Stomach (tissue), 8 donors: ENCODE measurements at regions not wholly inside any gene's neighbourhood (a gene's known extent, or its start where the extent isn't known, plus 50 kb on each side); places are given as distances from the start of the nearest gene placed in this dataset.

Experiments
- DNase-seq, 2 donors: peaks; one replicate each; pipeline versions ENCODE4 v3.0.0 to v3.0.0-alpha.2; 2013 to 2019
- H3K27ac ChIP-seq, 5 donors: fragments of 200-600 bp in 4 of 5; sonication (generic) in 4 of 5; one replicate each; pipeline ENCODE4 v1.5.1; 2013 to 2019; ENCODE audit warnings: mild to moderate bottlenecking in 1 of 5, moderate library complexity in 1 of 5
- H3K27me3 ChIP-seq, 3 donors: fragments of 200-600 bp; sonication (generic); one replicate each; pipeline ENCODE4 v1.5.1; 2017 to 2019; ENCODE audit warnings: mixed run types in 1 of 3
- H3K36me3 ChIP-seq, 4 donors: fragments of 200-600 bp; sonication (generic); 1 replicate in 3 of 4; 2 replicates in 1 of 4; pipeline ENCODE4 v1.5.1; 2016 to 2019
- H3K4me1 ChIP-seq, 4 donors: fragments of 200-600 bp; sonication (generic); one replicate each; pipeline ENCODE4 v1.5.1; 2016 to 2019
- H3K4me3 ChIP-seq, 4 donors: fragments of 200-600 bp; sonication (generic) in 3 of 4; one replicate each; pipeline ENCODE4 v1.5.1; 2016 to 2019; ENCODE audit warnings: mild to moderate bottlenecking in 1 of 4
- H3K9me3 ChIP-seq, 4 donors: fragments of 200-600 bp; sonication (generic); one replicate each; pipeline ENCODE4 v1.5.1; 2016 to 2019
- EP300 ChIP-seq: sonication (generic); formaldehyde crosslinking; IDR thresholded peaks from one replicate; pipeline ENCODE4 v1.6.1; 2017; ENCODE audit warnings: antibody characterized with exemption
- POLR2A ChIP-seq, 4 donors: fragments of 450-650 bp; IDR thresholded peaks; one replicate each; pipeline ENCODE4 v1.6.1; 2016; ENCODE audit warnings: antibody characterized with exemption in 4 of 4, control low read depth in 2 of 4, mild to moderate bottlenecking in 1 of 4, moderate library complexity in 1 of 4
- POLR2AphosphoS5 ChIP-seq, 3 donors: sonication (generic); formaldehyde crosslinking; IDR thresholded peaks; one replicate each; pipeline ENCODE4 v1.6.1; 2016; ENCODE audit warnings: antibody characterized with exemption in 3 of 3
- WGBS, 5 donors: extraction: QIAGEN DNeasy Blood & Tissue Kit in 3 of 5; methylation state at CpG; one replicate each; pipeline versions ENCODE4 v1.1.5 to v1.1.7; 2013 to 2018; 5-methylcytosine and 5-hydroxymethylcytosine counted together
- intact Hi-C: fragments of 100-400 bp; cut with DNase I; formaldehyde crosslinking; loops from one replicate; pipeline ENCODE4 v1.15.1; 2023; ENCODE audit warnings: low total_unique reads
- TF ChIP-seq, protein P1 (sequence below), 7 experiments: fragments of 450-650 bp in 4 of 7; fragments of 200-600 bp in 3 of 7; sonication (generic) in 3 of 7; IDR thresholded peaks; one replicate each; pipeline ENCODE4 v1.5.1; 2016 to 2019; ENCODE audit warnings: antibody characterized with exemption in 7 of 7, control low read depth in 2 of 7, mild to moderate bottlenecking in 1 of 7
- donor health status: healthy with polysubstance abuse.
- donor health status: Bipolar disorder and iron deficiency.
- donor health status: healthy.

DNA sequence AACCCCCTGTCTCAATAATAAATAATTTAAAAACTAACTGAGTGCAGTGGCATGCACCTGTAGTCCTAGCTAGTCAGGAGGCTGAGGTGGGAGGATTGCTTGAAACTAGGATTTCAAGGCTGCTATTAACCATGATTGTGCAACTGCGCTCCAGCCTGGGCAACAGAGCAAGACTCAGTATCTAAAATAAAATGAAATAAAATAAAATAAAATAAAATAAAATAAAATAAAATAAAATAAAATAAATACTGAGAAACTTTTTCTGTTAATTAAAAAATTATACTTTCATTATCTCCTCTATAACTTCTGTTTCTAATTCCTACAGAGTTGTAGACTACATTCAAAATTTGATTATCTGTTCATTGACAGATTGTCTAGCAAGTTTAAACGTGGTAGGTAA lies 999.4 kb downstream of the ANKRD7 start:
- no peak overlapping the region for H3K27ac ChIP-seq
- no peaks in the 10 kb centered on the region for H3K36me3 ChIP-seq
- TF ChIP-seq POLR2A (IDR thresholded peaks at IDR 0.05): no peak
- no peak for TF ChIP-seq POLR2AphosphoS5 (IDR thresholded peaks at IDR 0.05)
- TF ChIP-seq, protein P1, sequence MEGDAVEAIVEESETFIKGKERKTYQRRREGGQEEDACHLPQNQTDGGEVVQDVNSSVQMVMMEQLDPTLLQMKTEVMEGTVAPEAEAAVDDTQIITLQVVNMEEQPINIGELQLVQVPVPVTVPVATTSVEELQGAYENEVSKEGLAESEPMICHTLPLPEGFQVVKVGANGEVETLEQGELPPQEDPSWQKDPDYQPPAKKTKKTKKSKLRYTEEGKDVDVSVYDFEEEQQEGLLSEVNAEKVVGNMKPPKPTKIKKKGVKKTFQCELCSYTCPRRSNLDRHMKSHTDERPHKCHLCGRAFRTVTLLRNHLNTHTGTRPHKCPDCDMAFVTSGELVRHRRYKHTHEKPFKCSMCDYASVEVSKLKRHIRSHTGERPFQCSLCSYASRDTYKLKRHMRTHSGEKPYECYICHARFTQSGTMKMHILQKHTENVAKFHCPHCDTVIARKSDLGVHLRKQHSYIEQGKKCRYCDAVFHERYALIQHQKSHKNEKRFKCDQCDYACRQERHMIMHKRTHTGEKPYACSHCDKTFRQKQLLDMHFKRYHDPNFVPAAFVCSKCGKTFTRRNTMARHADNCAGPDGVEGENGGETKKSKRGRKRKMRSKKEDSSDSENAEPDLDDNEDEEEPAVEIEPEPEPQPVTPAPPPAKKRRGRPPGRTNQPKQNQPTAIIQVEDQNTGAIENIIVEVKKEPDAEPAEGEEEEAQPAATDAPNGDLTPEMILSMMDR (IDR thresholded peaks at IDR 0.05): no peak
- no peak for TF ChIP-seq EP300
- intact Hi-C loops: no loop called here
- no peaks in the 10 kb centered on the region for H3K27me3 ChIP-seq
- no peak for DNase-seq
- 56 to 66% (median 59%) methylated on average over 2 of the region's 2 CpGs for WGBS, 5 donors
- peaks cover 0 to 12% (median 3%) of the 10 kb centered on the region in 4 donors for H3K9me3 ChIP-seq
- H3K4me3 ChIP-seq: no peak overlapping the region
- H3K4me1 ChIP-seq: no peaks in the 10 kb centered on the region

- H3K4me1 ChIP-seq: no peaks in the 10 kb centered on the region
- intact Hi-C loops: no loop called here
- no peak for DNase-seq
- no peak overlapping the region for H3K4me3 ChIP-seq
- H3K27ac ChIP-seq: no peak overlapping the region
- TF ChIP-seq, protein P1 (IDR thresholded peaks at IDR 0.05): no peak
- TF ChIP-seq EP300: no peak
- TF ChIP-seq POLR2A (IDR thresholded peaks at IDR 0.05): no peak
- TF ChIP-seq POLR2AphosphoS5 (IDR thresholded peaks at IDR 0.05): no peak
- H3K27me3 ChIP-seq: no peaks in the 10 kb centered on the region
- 56 to 79% (median 69%) methylated on average over 1 of the region's 1 CpG for WGBS, 5 donors
- H3K36me3 ChIP-seq: no peaks in the 10 kb centered on the region
- no peaks in the 10 kb centered on the region for H3K9me3 ChIP-seq
These were observed 1004.0 kb downstream of the ANKRD7 start for GRCh38 chr7:119228482-119228881.

DNA sequence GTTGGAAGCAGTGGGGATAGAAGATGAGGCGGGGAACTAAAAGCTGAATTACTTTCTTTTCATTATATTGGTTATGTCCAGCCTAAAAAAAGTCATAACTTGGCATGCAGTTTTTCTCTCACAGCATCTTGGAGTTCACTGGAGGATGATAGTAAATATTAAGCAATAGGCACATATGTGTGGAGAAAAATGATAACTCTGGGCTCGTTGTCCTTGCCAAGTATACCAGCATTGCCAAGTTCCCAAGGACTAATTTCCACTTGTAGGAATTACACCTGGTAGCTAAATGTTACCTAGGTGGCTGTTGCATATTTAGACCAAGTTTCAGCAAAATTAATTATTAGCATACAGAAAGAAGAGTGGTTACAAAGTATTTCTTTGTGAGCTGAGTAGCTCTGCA lies 1007.6 kb downstream of the ANKRD7 start:
- Histone ChIP-seq H3K36me3 (no peaks in the 10 kb centered on the region), H3K27me3 (no peaks in the 10 kb centered on the region), H3K4me3 (no peak overlapping the region), H3K4me1 (no peaks in the 10 kb centered on the region), H3K27ac (no peak overlapping the region), H3K9me3 (no peaks in the 10 kb centered on the region)
- no peak for TF ChIP-seq EP300
- TF ChIP-seq POLR2AphosphoS5 (IDR thresholded peaks at IDR 0.05): no peak
- no peak for TF ChIP-seq POLR2A (IDR thresholded peaks at IDR 0.05)
- TF ChIP-seq, protein P1 (IDR thresholded peaks at IDR 0.05): no peak
- WGBS, 5 donors: 65 to 77% (median 70%) methylated on average over 2 of the region's 2 CpGs
- DNase-seq: no peak
- intact Hi-C loops: no loop called here

- H3K27me3 ChIP-seq: no peaks in the 10 kb centered on the region
- intact Hi-C loops: no loop called here
- TF ChIP-seq POLR2A (IDR thresholded peaks at IDR 0.05) (no peak), POLR2AphosphoS5 (IDR thresholded peaks at IDR 0.05) (no peak), EP300 (no peak)
- TF ChIP-seq, protein P1 (IDR thresholded peaks at IDR 0.05): no peak
- H3K4me1 ChIP-seq: no peaks in the 10 kb centered on the region
- H3K4me3 ChIP-seq: no peak overlapping the region
- 93 to 100% (median 98%) methylated on average over 1 of the region's 1 CpG for WGBS, 5 donors
- DNase-seq: no peak
- H3K27ac ChIP-seq: no peak overlapping the region
- no peaks in the 10 kb centered on the region for H3K36me3 ChIP-seq
- no peaks in the 10 kb centered on the region for H3K9me3 ChIP-seq
These were observed 1008.5 kb downstream of the ANKRD7 start for GRCh38 chr7:119233015-119233414.
